Spleen (tissue), 11 donors: ENCODE measurements at regions not wholly inside any gene's neighbourhood (a gene's known extent, or its start where the extent isn't known, plus 50 kb on each side); places are given as distances from the start of the nearest gene placed in this dataset.

ENCODE experiments used
- DNase-seq: peaks from one replicate; pipeline ENCODE4 v3.0.0-alpha.2; 2020
- H3K27ac ChIP-seq, 8 donors: fragments of 200-600 bp; sonication (generic) in 7 of 8; 1 replicate in 4 of 8; 2 replicates in 4 of 8; pipeline versions ENCODE4 v1.5.0 to v1.8.0; 2016 to 2021; ENCODE audit warnings: inconsistent platforms in 4 of 8, mild to moderate bottlenecking in 4 of 8, moderate library complexity in 1 of 8
- H3K27me3 ChIP-seq, 7 donors: fragments of 200-600 bp; sonication (generic) in 6 of 7; replicated peaks in 1 of 7; 1 replicate in 4 of 7; 2 replicates in 3 of 7; pipeline versions ENCODE4 v1.5.0 to v1.8.0; 2016 to 2021; ENCODE audit warnings: inconsistent platforms in 3 of 7, mild to moderate bottlenecking in 1 of 7
- H3K36me3 ChIP-seq, 6 donors: fragments of 200-600 bp; sonication (generic) in 5 of 6; 1 replicate in 4 of 6; 2 replicates in 2 of 6; pipeline versions ENCODE4 v1.5.0 to v1.8.0; 2016 to 2021; ENCODE audit warnings: inconsistent platforms in 2 of 6
- H3K4me1 ChIP-seq, 6 donors: fragments of 200-600 bp; sonication (generic) in 5 of 6; 1 replicate in 3 of 6; 2 replicates in 3 of 6; pipeline versions ENCODE4 v1.5.0 to v1.8.0; 2016 to 2021; ENCODE audit warnings: inconsistent platforms in 3 of 6
- H3K4me3 ChIP-seq, 8 donors: fragments of 200-600 bp; sonication (generic) in 7 of 8; 1 replicate in 4 of 8; 2 replicates in 4 of 8; pipeline versions ENCODE4 v1.5.0 to v1.8.0; 2016 to 2021; ENCODE audit warnings: inconsistent platforms in 4 of 8, mild to moderate bottlenecking in 4 of 8, moderate library complexity in 2 of 8
- H3K9me3 ChIP-seq, 8 donors: fragments of 200-600 bp; sonication (generic) in 7 of 8; 1 replicate in 4 of 8; 2 replicates in 4 of 8; pipeline versions ENCODE4 v1.5.0 to v1.8.0; 2016 to 2021; ENCODE audit warnings: inconsistent platforms in 4 of 8
- CTCF ChIP-seq, 11 experiments: fragments of 200-600 bp in 7 of 11; fragments of 450-650 bp in 4 of 11; sonication (generic) in 4 of 11; IDR thresholded peaks in 8 of 11; conservative IDR thresholded peaks in 3 of 11; 1 replicate in 7 of 11; 2 replicates in 4 of 11; pipeline versions ENCODE4 v1.4.0 to v1.8.0; 2016 to 2021; ENCODE audit warnings: antibody characterized with exemption in 11 of 11, inconsistent platforms in 4 of 11, mild to moderate bottlenecking in 1 of 11
- POLR2A ChIP-seq, 3 donors: fragments of 450-650 bp; IDR thresholded peaks; one replicate each; pipeline ENCODE4 v1.5.1; 2017; ENCODE audit warnings: antibody characterized with exemption in 3 of 3, mild to moderate bottlenecking in 1 of 3
- POLR2AphosphoS5 ChIP-seq, 3 donors: sonication (generic); formaldehyde crosslinking; IDR thresholded peaks; one replicate each; pipeline ENCODE4 v1.5.1; 2017; ENCODE audit warnings: antibody characterized with exemption in 3 of 3
- WGBS, 5 donors: extraction: QIAGEN DNeasy Blood & Tissue Kit in 3 of 5; methylation state at CpG; one replicate each; pipeline versions ENCODE4 v1.1.5 to v1.1.7; 2013 to 2018; 5-methylcytosine and 5-hydroxymethylcytosine counted together
- intact Hi-C: fragments of 100-400 bp; cut with DNase I; formaldehyde crosslinking; loops from one replicate; pipeline ENCODE4 v1.15.0; 2023; ENCODE audit warnings: low total_unique reads
- donor health status: healthy with polysubstance abuse.
- donor health status: DM: no; HTN: no; CAD: no; lungs with moderate emphysema.
- donor health status: DM: no; HTN: no; CAD: no.
- donor health status: Bipolar disorder and iron deficiency.
- donor health status: healthy.
- donor health status: DM: no; HTN: no; CAD: no.
- donor health status: DM: yes; HTN: yes; CAD: no.

- Histone ChIP-seq H3K9me3 (no peaks in the 10 kb centered on the region), H3K27ac (no peak overlapping the region), H3K36me3 (no peaks in the 10 kb centered on the region), H3K27me3 (peaks cover 0 to 14% (median 0%) of the 10 kb centered on the region in 7 donors), H3K4me3 (no peak overlapping the region), H3K4me1 (peaks cover 0 to 54% (median 24%) of the 10 kb centered on the region in 6 donors)
- intact Hi-C loops = no loop called here
- TF ChIP-seq POLR2AphosphoS5 (IDR thresholded peaks at IDR 0.05) (no peak), CTCF (IDR thresholded peaks at IDR 0.05 in 8 of 11, conservative IDR thresholded peaks at IDR 0.05 in 3 of 11) (no peak), POLR2A (IDR thresholded peaks at IDR 0.05) (no peak)
- WGBS, 5 donors = 85 to 95% (median 93%) methylated on average over 17 to 20 of the region's 20 CpGs
- no peak for DNase-seq
Measured at GRCh38 chr16:85526185-85526974, 86.7 kb upstream of the GSE1 start.

GRCh38 chr16:85527042-85527766 is 85.9 kb upstream of the GSE1 start:
- H3K27me3 ChIP-seq = peaks cover 0 to 14% (median 0%) of the 10 kb centered on the region in 7 donors
- H3K27ac ChIP-seq = no peak overlapping the region
- no peak for TF ChIP-seq CTCF (IDR thresholded peaks at IDR 0.05 in 8 of 11, conservative IDR thresholded peaks at IDR 0.05 in 3 of 11)
- TF ChIP-seq POLR2AphosphoS5 (IDR thresholded peaks at IDR 0.05) = peak in 2 of 3 donors; percentile 61 to 70
- TF ChIP-seq POLR2A (IDR thresholded peaks at IDR 0.05) = no peak
- no peak for DNase-seq
- peaks cover 0 to 56% (median 24%) of the 10 kb centered on the region in 6 donors for H3K4me1 ChIP-seq
- no peaks in the 10 kb centered on the region for H3K9me3 ChIP-seq
- 63 to 78% (median 71%) methylated on average over 35 to 41 of the region's 41 CpGs for WGBS, 5 donors
- no peaks in the 10 kb centered on the region for H3K36me3 ChIP-seq
- intact Hi-C loops = no loop called here
- no peak overlapping the region for H3K4me3 ChIP-seq

DNA sequence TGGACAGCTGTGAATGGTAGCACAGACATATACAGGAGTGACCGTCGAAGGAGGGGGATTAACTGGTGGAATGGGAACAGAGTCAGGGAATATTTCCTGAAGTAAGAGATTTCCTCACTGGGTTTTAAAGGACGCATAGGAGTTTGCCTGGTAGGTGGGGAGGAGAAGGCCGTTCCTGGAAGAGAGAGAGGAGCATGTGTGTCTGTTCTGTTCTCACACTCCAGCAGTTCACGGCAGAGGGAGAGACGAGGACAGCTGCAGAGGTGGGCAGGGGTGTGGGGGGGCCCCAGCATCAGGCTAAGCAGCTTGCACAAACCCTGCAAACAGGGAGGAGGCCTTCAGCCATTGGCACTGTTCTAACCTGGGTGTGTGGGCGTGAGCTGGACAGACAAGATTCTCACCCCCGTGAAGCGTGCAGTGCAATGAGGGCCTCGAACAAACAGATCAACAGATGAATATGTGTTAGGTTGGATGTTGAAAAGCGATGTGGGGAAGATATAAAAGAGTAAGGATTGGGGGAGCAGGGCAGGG is 85.3 kb upstream of the GSE1 start:
- peaks cover 0 to 14% (median 0%) of the 10 kb centered on the region in 7 donors for H3K27me3 ChIP-seq
- H3K4me3 ChIP-seq = no peak overlapping the region
- H3K27ac ChIP-seq = no peak overlapping the region
- intact Hi-C loops = no loop called here
- no peaks in the 10 kb centered on the region for H3K36me3 ChIP-seq
- no peak for DNase-seq
- WGBS, 5 donors = 80 to 95% (median 84%) methylated on average over 11 of the region's 11 CpGs
- H3K4me1 ChIP-seq = peaks cover 0 to 52% (median 24%) of the 10 kb centered on the region in 6 donors
- no peaks in the 10 kb centered on the region for H3K9me3 ChIP-seq
- TF ChIP-seq CTCF (IDR thresholded peaks at IDR 0.05 in 8 of 11, conservative IDR thresholded peaks at IDR 0.05 in 3 of 11) (no peak), POLR2A (IDR thresholded peaks at IDR 0.05) (no peak), POLR2AphosphoS5 (IDR thresholded peaks at IDR 0.05) (no peak)
